LNCaP clone FGC (cell line): ENCODE measurements at regions not wholly inside any gene's neighbourhood (a gene's known extent, or its start where the extent isn't known, plus 50 kb on each side); places are given as distances from the start of the nearest gene placed in this dataset.

Experiments
- DNase-seq: peaks from one replicate; pipeline ENCODE4 v3.0.0-alpha.2; 2011; ENCODE audit warnings: low read depth
- H3K4me3 ChIP-seq: 2 replicates; pipeline ENCODE4 v1.5.1; 2011; ENCODE audit warnings: mild to moderate bottlenecking, low read depth, low read length, control low read depth
- CTCF ChIP-seq: IDR thresholded peaks from 2 replicates; pipeline ENCODE4 v1.5.1; 2012; ENCODE audit warnings: mild to moderate bottlenecking; ENCODE audit not compliant: control insufficient read depth, insufficient read depth; ENCODE audit errors: extremely low read depth

- no peak for TF ChIP-seq CTCF
- H3K4me3 ChIP-seq = no peak overlapping the region
- no peak for DNase-seq
These were observed 89.1 kb upstream of the GCFC2 start for GRCh38 chr2:75799859-75800258.

- DNase-seq = no peak
- no peak for TF ChIP-seq CTCF
- H3K4me3 ChIP-seq = no peak overlapping the region
These were observed 87.9 kb upstream of the GCFC2 start for GRCh38 chr2:75798569-75798968.

GRCh38 chr2:75792996-75793395, 82.3 kb upstream of the GCFC2 start:
- H3K4me3 ChIP-seq = no peak overlapping the region
- no peak for TF ChIP-seq CTCF
- DNase-seq = no peak

GRCh38 chr2:75792146-75792545, 81.4 kb upstream of the GCFC2 start:
- DNase-seq = no peak
- H3K4me3 ChIP-seq = no peak overlapping the region
- no peak for TF ChIP-seq CTCF

GRCh38 chr2:75790814-75791467, 80.2 kb upstream of the GCFC2 start:
- no peak overlapping the region for H3K4me3 ChIP-seq
- no peak for TF ChIP-seq CTCF
- no peak for DNase-seq

GRCh38 chr2:75790121-75790813, 79.6 kb upstream of the GCFC2 start:
- no peak overlapping the region for H3K4me3 ChIP-seq
- no peak for TF ChIP-seq CTCF
- DNase-seq = no peak

- no peak for TF ChIP-seq CTCF
- no peak overlapping the region for H3K4me3 ChIP-seq
- no peak for DNase-seq
These were observed 78.2 kb upstream of the GCFC2 start for GRCh38 chr2:75788902-75789301.
